AG08395 (cell line): ENCODE measurements at regions not wholly inside any gene's neighbourhood (a gene's known extent, or its start where the extent isn't known, plus 50 kb on each side); places are given as distances from the start of the nearest gene placed in this dataset.
"Not testable (repeated sequence)": the region's sequence is repeated elsewhere in the genome, so short reads cannot be mapped to it uniquely, and the experiment has no call there.

Experiments used
- DNase-seq: peaks from one replicate; pipeline ENCODE4 v3.0.0; 2012; ENCODE audit warnings: mixed read lengths, low spot score

DNA sequence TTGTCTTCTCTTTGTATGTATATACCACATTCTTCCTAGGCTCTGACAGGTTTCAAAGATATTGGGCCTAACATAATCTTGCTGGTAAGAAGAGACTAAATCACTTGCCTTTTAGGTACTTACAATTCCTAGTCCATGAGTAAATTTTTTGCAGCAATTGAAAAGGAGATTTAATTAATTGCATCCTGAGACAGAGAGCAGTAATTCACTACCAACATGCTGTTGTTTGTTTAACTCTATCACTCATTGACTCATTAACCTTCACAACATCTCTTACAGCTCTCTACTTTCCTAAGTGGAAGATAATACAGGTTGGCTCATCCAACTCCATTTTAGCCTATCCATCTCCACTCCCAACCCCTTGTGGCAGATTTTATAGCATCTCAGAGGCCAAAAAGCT is 280.4 kb downstream of the ALDH8A1 start:
- DNase-seq: no peak

DNA sequence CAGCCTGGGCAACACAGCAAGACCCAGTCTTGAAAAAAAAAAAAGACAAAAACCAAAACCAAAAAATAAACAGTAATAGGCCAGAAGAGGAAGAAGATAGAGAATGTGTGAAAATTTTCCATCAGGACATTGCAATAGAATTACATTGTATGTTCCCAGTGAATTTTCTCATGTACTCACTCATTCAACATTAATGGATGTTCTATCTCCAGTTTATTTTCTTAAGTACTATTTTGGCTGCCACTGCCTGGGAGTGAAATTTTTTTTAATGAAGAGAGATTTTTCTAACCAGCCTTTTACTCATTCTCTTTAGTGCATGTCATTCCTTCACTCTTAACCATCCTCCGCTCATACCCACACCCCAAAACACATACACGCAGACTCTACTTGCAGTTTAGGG is 282.8 kb downstream of the ALDH8A1 start:
- DNase-seq: no peak

DNA sequence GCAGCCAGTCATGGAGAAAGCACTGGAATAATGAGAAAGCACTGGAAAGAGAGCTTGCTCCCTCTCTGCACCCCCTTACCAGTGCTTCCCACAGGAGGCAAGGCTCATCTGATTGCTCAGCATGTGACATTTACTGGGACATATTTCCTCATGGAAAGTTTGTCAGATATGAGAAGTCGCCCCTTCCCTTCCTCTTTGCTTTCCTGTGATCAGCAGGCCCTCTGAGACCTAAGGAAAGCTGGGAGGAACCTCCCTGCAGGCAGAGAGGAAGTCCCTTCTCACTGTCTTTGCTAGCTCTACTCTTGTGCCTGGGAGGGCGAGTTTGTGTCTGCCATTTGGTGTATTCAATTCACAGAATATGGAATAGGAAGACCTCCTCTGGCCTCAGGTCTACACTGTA is 283.8 kb downstream of the ALDH8A1 start:
- DNase-seq: no peak

DNA sequence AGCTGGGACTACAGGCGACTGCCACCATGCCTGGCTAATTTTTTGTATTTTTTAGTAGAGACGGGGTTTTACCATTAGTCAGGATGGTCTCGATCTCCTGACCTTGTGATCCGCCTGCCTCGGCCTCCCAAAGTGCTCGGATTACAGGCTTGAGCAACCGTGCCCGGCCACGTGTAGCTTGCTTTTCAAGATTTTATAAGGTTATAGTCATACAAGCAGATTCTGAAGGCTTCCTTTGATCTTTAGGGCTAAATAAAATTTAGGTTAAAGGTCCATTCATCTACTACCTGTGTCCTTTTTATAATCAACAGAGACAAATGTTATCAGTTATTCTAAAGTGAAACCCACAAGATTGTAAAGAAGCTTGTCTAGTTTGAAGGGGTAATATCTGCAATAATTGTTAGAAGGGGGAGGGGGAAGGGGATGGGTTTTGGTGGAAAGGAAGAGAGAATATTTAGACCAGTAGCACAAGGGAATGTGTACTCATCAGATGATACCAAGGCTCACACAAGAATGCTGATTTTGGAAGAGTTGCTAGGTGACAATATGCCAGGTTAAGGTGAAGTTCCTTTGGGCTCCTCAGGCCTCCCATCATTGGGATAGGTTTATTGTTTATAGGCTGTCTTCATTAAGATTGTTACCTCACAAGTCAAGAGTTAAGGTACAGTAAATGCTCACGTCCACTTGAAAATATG is 284.7 kb downstream of the ALDH8A1 start:
- no peak for DNase-seq

DNA sequence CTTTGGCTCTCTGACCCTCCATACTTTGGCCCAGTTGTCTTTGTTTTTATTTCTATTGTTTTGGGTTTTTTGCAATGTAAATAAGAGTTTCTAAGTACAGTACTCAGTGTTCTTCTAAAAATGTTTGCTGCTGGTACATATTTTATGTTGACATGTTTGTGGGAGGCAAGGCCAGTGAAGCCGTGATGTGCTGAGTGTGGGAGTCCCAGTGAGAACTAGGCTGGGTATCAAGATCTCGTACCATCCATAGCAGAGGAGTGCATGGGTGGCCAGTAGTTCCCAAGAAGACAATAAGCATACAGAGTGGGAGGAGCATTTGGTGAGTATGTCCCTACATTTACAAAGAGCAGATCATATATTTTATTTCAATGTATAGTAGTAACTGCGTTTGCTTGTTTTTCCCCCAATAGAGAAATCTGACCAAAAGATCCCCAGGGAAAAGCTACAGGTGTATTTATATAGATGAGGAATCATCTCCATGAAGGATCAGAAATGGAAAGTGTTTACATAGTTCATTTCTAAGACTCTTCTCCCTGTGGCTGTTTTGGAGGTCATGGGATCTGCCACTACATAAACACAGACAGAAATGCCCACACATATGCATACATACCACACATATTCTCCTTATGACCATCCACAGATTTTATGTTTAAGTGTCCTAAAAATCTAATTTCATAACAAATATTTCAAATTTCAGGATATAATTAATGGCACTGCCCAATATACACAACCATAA is 285.9 kb downstream of the ALDH8A1 start:
- DNase-seq: no peak

DNA sequence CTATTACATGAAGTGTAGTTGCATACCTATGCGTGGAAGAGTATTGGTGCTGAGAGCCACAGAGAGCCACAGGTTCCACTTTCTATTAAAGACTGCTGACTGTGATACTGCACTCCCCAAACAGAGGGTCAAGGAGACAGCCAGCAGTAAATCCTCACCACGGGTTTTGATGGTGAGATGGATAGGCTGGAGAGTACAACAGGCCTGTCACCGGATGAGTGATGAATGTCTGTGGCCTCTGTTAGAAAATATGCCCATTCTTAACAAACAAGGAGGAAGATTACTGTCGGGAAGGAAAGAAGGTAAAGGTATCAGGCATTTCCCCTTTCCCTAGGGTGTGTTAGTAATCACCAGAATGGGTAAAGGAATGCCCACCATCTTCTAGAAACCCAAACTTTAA is 286.5 kb downstream of the ALDH8A1 start:
- no peak for DNase-seq

DNA sequence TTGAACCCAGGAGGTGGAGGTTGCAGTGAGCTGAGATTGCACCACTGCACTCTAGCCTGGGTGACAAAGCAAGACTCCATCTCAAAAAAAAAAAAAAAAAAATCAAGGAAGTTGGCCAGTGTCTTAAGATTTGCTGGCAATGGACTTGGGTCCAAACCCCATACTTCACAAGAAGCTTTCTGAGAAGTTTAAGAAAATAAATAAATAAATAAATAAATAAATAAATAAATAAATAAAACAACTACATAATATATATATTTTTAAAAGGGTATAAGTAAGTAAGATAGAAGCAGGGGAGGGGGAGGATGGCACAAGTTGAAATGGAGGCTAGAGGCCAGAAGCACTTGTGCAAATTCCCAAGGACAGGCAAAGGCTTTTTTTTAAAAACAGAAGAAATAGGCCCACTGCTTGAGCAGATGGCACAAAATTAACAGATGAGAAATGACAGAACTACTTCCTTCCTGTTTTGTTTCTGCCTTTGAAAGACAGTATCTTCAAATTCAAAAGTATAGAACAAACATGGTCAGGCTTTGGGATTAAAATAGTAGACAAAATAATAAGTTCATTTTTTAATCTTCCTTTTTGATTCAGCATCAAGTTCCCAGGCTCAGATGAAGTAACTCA is 287.7 kb downstream of the ALDH8A1 start:
- no peak for DNase-seq

DNA sequence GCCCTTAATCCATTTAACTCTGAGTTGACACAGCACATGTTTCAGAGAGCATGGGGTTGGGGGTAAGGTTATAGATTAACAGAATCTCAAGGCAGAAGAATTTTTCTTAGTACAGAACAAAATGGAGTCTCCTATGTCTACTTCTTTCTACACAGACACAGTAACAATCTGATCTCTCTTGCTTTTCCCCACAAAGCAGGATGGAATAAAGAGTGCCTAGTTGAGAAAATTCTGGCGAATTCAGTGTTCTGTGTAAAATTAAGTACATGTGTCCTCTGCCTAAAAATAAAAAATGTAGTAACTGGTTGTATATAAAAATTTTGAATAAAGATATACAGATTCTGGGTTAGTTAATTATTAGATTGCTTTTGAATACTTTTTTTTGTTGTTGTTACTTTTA is 290.0 kb downstream of the ALDH8A1 start:
- not testable (repeated sequence) for DNase-seq

DNA sequence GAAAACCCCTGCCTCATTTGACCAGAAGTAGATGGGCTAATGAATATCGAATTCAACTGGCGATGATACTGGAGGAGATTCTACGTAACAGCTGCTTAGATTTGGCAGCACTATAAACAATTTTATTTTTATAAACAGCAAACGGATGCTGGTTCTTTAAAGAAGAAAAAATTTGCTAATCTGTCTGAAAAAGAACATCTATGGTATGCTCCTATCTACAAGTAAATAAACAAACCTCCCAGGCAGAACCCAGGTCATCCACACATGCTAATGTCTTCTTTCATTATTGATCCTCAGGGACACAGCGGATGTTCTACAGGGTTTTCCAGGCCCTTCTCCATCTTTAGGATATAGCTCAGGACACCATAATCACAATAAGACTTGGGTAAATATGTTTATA is 291.3 kb downstream of the ALDH8A1 start:
- no peak for DNase-seq

DNA sequence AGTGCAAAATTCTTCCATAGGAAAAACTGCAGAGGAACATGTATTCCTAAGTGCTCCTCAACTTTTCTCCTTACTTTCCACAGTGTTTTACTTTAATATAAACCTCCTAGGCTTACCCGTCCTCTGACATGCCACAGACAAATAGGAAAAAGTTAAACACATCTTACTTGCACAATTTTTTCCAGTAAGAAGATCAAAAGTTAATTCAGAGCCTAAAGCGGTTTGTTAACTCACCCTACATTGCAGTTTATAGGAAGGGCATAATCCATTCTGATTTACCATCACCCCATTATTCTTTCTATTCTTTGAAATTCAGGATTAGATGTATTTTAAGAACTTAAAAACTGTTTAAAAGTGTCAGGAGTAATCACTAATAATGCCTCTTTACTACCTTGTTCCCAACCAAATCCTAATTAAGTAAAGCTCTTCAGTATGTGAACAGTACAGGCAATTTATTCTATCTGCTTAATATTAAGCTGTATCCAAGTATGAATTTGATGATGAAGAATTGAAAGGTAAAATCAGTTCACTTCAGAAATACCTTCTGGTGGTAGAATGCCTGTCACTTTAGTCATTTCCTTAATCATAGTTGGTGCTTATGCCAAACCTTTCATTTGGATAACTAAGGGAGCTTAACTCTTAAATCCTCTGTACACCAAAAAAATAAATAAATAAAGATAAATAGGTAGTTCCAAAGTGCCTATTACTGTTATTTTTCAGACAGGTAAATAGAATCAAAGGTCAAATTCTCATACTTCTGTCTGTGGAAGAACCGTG is 292.0 kb downstream of the ALDH8A1 start:
- no peak for DNase-seq

DNA sequence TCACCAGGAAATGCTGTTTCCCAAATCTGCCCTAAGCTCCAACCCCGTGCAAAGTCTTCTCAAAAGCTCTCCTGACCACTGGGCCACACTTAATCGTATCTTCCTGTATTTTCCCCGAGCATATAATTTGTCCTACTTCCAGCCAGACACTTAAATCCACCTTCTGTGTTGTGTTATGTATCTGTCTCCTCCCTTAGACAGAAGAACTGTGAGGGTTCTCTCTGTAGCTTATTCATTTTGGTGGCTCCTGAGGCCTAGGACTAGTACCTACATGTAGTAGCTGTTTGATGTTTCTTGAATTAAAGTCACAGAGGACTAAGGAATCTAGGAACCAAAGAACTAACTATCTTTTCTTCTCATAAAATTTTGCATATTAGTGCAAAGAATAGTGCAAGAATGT is 292.6 kb downstream of the ALDH8A1 start:
- DNase-seq: no peak

DNA sequence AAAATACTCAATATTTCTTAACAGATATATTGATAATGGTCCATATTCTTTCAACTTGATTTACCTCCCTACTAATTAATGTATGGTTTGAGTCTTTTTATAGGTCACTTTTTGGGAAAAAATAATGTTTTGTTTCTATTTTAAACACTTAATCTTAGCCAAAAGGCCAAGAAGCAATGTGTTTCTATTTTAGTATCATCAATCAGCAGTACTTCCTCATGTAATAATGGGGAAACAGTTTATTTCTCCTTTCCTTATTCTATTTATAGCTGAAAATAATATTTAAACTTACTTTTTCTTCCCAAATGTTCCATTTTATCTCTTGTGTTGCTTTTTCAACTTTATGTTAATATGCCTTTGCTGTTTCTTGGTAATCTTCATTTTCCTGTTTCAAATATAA is 295.1 kb downstream of the ALDH8A1 start:
- DNase-seq: no peak

DNA sequence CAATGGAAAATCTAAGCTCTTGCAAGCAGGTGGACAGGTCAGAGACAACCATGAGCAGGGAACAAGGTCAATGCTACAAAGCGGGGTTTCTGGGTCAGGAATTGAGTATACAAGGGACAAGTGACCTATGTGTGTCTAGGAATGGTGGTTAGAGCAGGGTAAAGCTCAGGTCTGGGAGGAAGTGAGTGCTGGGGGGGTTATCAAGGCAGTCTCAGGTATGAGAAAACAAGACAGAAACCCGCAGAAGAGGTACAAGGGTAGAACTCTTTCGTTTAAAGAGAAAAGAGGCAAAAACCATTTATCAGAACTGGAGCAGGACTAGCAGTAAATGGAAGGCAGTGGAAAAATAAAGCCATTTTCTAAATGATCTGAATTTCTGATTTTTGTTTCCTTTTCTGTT is 298.4 kb downstream of the ALDH8A1 start:
- DNase-seq: no peak

DNA sequence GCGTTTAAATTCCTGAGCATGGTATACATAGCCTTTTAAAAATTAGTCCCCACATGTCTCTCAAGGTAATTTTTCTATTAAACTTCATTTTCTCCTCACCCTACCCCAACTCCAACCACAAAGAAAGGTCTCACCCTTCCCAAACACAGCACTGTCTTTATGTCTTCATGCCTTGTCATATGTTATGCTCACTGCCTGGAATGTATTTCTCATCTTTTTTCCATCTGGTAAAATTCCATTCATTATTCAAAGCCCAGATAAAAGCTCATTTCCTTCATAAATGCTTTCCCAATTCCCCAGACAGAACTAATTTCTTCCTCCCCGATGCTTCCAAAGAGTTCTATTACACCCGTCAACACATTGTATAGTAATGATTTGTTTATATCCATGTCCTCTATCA is 302.0 kb downstream of the ALDH8A1 start:
- DNase-seq: peak; percentile 31

DNA sequence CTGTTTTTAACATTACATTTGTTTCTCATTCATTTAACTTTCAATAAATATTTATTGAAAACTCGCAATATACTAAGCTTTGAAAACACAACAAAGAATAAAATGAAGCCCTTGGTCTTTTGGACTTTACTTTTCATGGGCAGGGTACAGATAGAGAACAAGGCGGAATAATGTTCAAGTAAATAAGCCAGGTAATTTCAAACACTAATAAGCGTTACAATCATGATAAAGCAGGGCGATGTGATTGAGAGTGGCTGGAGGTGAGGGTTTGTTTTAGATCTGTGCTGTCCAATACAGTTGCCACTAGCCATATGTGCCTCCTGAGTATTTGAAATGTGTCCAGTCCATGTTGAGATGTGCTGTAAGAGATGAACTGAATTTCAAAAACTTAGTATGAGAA is 307.1 kb downstream of the ALDH8A1 start:
- no peak for DNase-seq

DNA sequence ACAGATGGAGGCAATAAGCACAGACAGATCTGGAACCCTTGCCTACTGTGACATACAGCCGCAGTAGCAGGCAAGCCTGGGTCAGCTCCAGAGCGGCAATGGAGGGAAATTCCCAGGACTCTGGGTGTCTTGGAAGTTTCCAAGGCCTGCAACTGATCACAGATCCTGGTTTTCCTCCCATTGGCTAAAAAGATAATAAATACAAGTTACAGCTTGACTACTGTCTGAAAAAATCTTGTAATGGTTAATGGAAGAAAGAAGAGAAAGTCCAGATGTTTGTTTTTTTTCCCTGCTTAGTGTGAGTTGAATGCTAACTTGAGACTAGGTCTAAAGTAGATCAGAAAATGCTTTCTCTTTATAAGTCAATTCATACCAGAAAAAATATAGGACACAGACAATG is 307.6 kb downstream of the ALDH8A1 start:
- DNase-seq: peak; percentile 12

DNA sequence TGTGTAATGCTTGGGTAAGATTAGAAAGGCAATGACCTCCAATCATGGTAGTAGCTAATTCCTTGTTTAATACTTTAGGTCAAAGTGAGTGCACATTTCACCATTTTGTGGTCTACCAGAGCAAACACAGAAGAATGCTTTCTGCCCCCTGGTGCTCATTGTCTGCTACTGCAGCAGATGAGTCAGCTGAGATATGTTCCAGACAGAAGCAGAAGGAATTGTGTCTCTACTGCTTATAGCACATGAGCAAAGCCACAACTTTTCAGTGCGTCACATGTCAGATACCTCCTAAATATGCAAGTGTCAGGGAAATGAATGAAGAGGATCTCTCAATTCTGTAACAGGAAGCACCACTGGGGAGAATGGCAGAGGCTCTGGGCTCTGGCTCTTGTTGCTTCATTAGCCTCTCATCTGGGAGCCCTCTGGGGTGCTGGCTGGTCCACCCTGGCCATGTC is 308.9 kb downstream of the ALDH8A1 start:
- peak; percentile 84 for DNase-seq

DNA sequence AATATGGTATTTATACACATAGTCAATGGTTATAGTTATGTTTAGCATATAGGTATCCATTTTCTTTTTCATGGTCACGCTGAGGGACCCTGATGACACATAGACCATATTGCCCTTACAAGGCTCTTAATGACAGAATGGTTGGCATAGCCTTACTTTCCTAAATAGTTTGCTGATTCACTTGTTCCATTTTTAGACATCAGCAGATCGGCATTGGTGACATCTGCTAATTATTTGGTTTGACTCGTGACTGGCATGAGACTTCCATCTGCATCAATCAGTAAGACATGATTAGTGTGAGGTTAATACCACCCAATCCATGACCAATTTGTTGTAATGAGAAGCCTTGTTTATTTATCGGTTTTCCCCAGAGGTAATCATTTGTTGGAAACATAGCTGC is 309.7 kb downstream of the ALDH8A1 start:
- no peak for DNase-seq

DNA sequence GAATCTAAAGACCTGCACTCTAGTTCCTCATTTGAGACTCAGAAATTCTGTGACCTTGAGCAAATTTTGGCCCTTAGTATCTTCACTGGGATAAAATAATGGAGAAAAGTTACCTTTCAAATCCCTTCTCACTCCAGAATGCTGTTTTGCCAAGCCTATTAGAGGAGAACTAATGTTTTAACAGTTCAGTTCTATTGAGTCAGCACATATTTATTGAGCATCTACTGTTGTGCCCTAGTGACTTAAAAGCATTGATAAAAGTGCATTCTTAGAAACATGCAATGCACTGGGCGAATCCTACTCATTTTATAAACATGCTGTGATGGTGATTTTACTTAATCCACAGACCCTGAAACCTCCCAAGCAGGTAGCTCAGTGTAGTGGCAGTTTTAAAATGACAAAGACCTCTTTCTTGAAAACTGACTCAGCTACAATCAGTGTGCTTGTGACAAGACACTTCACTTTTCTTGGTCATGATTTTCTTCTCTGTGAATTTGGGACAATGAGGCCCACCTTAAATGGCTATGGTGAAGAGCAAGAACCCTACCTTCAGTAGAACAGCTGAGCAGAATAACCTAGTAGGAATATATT is 312.0 kb downstream of the ALDH8A1 start:
- no peak for DNase-seq

DNA sequence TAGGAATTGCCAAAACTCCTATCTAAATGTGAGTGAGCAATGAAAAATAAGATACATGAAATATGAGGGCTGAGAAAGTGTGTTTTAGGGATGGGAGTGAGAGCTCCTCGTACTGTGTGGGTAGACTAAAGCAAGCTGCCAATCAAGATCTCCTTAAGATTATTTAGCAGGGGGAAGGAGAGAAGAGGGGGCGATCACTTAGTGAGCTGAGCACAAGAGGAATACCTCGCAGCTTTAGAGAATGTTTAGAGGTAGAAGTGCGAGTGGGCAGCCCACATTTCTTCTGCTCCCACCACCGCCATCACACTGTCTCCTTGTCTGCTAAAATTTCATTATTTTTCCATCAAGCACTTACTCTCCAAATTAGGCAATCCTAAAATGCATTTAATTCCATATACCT is 312.6 kb downstream of the ALDH8A1 start:
- no peak for DNase-seq

DNA sequence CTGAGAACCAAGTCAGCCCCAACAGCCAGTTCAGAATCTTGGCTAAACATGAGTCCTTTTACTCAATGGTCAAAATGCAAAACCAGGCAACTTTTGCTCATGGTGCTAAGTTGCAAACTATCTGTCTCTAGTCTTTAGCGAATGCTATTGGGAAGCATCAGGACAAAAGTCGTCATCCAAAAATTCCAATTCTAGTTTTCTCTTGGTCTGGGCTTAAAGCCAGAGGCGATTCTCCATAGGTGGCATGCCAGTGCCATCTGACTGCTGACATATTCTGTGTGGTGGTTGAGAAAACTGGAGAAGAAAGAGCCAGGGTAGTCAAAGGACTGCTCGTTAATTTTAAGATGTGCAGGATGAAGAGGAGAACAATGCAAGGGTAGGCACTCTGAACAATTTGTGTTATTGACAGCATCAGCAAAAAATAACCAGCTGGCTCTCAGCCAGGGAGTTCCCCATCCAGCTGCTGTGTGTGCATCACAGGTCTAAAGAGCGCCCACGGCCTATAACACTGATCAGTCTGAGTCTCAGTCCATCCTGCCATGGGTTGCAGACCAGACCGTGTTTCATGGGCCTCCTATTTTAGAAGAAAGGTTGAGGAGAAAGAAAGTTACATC is 313.6 kb downstream of the ALDH8A1 start:
- DNase-seq: no peak

DNA sequence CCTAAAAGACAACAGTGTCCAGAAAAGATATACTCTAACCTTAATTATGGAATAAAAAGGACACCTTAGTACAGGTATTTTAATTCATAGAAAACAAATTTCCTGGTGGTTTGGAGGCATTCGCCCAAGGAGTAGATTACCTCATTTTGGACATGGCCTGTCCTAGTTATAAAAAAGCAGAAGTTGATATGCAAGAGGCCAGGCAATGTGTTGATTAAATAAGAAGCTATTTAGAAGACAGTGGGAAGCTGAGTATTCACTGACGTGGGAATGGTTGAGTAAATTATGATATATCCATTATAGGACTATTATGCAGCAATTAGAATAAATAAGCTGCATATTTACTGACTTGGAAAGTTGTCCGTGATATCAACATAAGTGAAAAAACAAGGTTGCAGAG is 314.9 kb downstream of the ALDH8A1 start:
- no peak for DNase-seq
